BE2C (cell line): ENCODE measurements at regions not wholly inside any gene's neighbourhood (a gene's known extent, or its start where the extent isn't known, plus 50 kb on each side); places are given as distances from the start of the nearest gene placed in this dataset.

Source experiments
- DNase-seq: peaks from one replicate; pipeline ENCODE4 v3.0.0-alpha.2; 2020
- H3K27me3 ChIP-seq: fragments of 250-450 bp; sonication (Bioruptor Pico); 2 replicates; pipeline ENCODE4 v1.5.1; 2020; ENCODE audit warnings: mild to moderate bottlenecking
- H3K36me3 ChIP-seq: fragments of 250-450 bp; sonication (Bioruptor Pico); 2 replicates; pipeline ENCODE4 v1.5.1; 2020; ENCODE audit warnings: mild to moderate bottlenecking
- H3K4me1 ChIP-seq: fragments of 250-450 bp; sonication (Bioruptor Pico); 2 replicates; pipeline ENCODE4 v1.5.1; 2020
- H3K4me3 ChIP-seq: 2 replicates; pipeline ENCODE4 v1.5.1; 2011; ENCODE audit warnings: low read depth, low read length
- H3K9me3 ChIP-seq: fragments of 250-450 bp; sonication (Bioruptor Pico); 2 replicates; pipeline ENCODE4 v1.5.1; 2020
- TF ChIP-seq, protein P1 (sequence below): IDR thresholded peaks from 2 replicates; pipeline ENCODE4 v1.5.1; 2012; ENCODE audit warnings: mild to moderate bottlenecking, low read depth, low read length

DNA sequence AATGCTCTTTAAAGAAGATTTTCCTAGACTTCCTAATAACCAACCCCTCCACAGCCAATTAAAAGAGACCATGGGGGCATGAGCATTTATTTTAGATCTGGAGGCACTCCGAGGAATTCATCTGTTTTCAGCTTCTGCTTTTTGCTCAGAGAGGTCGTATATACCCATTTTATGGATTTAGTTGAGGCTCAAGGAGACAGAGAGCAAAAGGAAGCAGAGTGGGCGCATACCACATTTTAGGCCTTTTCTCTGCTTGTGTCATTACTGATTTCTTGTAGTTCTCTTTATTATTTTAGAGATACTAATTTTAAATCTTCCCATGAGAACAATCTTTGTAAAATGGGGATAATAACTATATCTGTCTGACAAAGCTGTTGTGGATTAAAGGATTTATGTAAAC lies 129.6 kb upstream of the IFNGR1 start:
- Histone ChIP-seq H3K4me3 (no peak overlapping the region), H3K36me3 (no peaks in the 10 kb centered on the region), H3K9me3 (no peaks in the 10 kb centered on the region), H3K4me1 (no peaks in the 10 kb centered on the region), H3K27me3 (peaks cover 7% of the 10 kb centered on the region; the same call in 1 of the 2 replicates)
- TF ChIP-seq, protein P1, sequence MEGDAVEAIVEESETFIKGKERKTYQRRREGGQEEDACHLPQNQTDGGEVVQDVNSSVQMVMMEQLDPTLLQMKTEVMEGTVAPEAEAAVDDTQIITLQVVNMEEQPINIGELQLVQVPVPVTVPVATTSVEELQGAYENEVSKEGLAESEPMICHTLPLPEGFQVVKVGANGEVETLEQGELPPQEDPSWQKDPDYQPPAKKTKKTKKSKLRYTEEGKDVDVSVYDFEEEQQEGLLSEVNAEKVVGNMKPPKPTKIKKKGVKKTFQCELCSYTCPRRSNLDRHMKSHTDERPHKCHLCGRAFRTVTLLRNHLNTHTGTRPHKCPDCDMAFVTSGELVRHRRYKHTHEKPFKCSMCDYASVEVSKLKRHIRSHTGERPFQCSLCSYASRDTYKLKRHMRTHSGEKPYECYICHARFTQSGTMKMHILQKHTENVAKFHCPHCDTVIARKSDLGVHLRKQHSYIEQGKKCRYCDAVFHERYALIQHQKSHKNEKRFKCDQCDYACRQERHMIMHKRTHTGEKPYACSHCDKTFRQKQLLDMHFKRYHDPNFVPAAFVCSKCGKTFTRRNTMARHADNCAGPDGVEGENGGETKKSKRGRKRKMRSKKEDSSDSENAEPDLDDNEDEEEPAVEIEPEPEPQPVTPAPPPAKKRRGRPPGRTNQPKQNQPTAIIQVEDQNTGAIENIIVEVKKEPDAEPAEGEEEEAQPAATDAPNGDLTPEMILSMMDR, result no peak
- DNase-seq, result no peak

DNA sequence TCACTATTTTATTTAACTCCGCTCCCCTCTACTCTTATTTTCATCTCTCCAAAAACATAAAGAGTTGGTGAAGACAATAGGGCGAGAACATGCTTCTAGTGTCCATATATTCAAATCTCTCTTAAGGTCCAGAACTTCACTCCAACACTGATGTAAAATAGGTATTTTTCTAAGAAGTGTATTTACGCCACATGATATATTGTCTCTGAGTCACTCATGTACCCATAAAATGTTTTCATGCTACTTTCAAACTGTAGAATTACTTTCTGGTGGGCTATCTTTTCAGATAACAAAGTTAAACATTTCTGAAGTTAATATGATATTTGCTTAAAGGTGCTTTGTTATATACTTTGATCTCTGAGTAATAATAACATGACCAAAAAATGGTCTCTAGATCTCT lies 124.1 kb upstream of the IFNGR1 start:
- Histone ChIP-seq H3K27me3 (peaks cover 12% of the 10 kb centered on the region; the same call in 1 of the 2 replicates), H3K4me1 (no peaks in the 10 kb centered on the region; the same call in 1 of the 2 replicates), H3K4me3 (no peak overlapping the region), H3K9me3 (no peaks in the 10 kb centered on the region), H3K36me3 (no peaks in the 10 kb centered on the region)
- no peak for DNase-seq
- TF ChIP-seq, protein P1, result no peak

DNA sequence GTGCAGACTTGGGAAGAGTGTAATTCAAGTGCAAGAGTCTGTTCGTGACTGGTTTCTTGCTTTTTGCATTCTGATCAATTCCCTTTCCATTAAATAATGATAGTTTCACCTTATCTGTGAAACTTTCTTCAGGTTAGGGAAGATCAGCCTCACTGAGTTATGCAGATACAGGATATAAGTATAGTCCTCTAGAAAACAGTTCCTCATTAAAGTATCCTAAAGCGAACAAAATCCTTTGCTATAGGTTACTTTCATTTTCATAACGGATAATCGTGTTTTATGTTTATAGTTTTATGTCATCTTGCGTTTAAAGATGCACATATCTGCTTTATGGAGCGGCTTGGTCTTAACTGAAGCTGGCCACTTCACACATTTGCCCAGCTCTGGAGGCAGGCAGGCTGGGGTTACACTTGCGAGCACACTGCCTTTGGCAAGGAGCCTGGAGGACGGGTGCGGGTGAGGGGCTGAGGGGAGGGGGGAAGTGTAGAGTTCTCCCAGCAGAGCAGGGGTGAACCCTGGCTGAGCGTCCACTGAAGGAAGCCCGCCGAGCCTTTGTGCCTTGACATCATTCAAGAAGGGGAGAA lies 123.5 kb upstream of the IFNGR1 start:
- DNase-seq, result peak; percentile 25
- H3K36me3 ChIP-seq, result no peaks in the 10 kb centered on the region
- peak overlapping the region; percentile 41 for H3K4me3 ChIP-seq
- H3K27me3 ChIP-seq, result peaks cover 12% of the 10 kb centered on the region; the same call in 1 of the 2 replicates
- no peaks in the 10 kb centered on the region; the same call in 1 of the 2 replicates for H3K4me1 ChIP-seq
- TF ChIP-seq, protein P1, result no peak
- no peaks in the 10 kb centered on the region for H3K9me3 ChIP-seq

DNA sequence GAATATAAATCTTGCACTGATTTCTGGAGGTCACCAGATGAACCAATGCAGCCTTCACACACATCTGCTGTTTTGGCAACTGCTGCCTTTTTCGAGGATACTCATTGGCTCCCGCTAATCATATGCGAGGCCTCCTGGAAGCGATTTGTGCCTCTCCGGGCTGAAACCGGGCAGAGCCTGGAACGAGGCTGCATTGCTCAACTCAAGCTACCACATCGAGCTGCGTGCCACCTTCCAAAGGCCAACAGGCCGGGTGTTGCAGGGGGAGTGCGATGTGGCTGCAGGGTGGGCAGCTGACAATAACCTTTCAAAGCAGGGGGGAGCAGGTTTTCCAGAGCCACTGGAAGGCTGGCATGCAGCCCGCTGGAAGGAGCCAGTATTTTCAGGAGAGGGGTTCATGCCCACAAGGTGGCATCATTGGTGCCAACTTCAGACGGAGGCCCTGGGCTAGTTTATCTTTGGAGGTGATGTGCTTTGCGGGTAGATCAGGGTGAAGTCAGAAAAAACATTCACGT lies 122.6 kb upstream of the IFNGR1 start:
- Histone ChIP-seq H3K9me3 (no peaks in the 10 kb centered on the region), H3K4me3 (peak overlapping the region; percentile 50), H3K27me3 (peaks cover 12% of the 10 kb centered on the region; the same call in 1 of the 2 replicates), H3K4me1 (no peaks in the 10 kb centered on the region; the same call in 1 of the 2 replicates), H3K36me3 (no peaks in the 10 kb centered on the region)
- DNase-seq, result peak; percentile 60
- TF ChIP-seq, protein P1, result peak; percentile 52

DNA sequence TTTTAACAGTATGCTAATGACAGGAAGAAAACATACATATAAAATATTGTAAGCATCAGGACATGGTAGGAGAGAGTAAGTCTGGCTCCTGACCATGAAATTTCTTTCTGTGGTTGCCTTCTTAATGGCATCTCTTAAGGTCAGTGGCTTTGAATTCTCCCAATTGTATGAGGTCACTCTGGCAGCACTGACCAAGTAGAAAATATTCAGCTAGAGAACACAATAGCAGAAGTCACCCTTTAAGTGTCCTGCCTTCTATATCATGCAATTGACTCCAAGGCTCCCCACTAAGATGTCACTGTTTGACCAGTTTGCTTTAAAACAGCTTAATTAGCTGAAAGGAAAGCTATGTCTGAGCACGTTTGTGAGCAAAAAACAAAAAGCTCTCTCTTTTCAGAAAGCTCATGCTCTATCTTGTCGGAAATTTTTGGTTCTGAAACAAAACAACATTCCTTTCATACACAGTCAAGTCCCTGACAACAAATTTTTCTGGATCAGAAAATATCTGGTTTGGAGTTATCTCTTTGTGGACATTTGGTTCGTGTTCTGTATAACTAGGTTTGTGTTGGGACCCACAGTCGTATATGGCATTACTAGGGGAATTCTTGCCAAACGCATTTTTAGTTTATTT lies 120.9 kb upstream of the IFNGR1 start:
- no peak for DNase-seq

More for the DNA sequence above, 120.9 kb upstream of the IFNGR1 start:
- no peaks in the 10 kb centered on the region for H3K36me3 ChIP-seq
- peaks cover 11% of the 10 kb centered on the region; the same call in 1 of the 2 replicates for H3K27me3 ChIP-seq
- TF ChIP-seq, protein P1, result no peak
- no peak overlapping the region for H3K4me3 ChIP-seq
- no peaks in the 10 kb centered on the region for H3K9me3 ChIP-seq
- H3K4me1 ChIP-seq, result no peaks in the 10 kb centered on the region; the same call in 1 of the 2 replicates
